D341Med (cell line): ENCODE measurements at regions not wholly inside any gene's neighbourhood (a gene's known extent, or its start where the extent isn't known, plus 50 kb on each side); places are given as distances from the start of the nearest gene placed in this dataset.

ENCODE experiments used
- DNase-seq: peaks from one replicate; pipeline ENCODE4 v3.0.0; 2012; ENCODE audit warnings: low spot score

DNA sequence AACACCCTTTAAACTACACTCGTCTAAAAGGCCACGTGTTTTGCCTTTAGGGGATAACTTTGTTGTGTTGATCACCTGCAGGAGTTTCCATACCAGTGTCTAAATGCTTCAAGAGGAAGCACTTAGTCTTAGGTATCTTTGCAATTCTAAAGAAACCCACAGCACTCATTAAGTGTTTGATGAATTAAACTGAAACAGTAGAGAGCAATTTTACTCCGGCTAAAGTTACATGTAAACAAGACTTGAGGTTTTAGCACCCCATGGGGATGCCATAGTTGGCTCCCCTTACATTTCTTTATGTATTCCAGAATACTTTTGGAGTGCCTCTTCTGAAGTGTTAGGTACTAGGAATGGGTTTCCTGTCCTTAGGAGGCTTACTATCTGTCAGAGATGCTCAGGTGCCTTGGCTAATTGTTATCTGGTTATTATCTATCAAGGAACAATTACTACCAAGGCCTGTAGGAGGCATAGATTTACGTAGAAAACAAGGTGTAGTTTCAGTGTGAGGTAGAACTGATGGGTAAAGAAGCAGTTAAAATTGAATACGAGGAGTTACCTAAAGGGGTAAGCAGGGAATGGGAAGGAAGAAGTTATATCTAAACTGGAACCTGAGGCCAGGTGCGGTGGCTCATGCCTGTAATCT is 176.8 kb upstream of the SAMSN1 start:
- no peak for DNase-seq

DNA sequence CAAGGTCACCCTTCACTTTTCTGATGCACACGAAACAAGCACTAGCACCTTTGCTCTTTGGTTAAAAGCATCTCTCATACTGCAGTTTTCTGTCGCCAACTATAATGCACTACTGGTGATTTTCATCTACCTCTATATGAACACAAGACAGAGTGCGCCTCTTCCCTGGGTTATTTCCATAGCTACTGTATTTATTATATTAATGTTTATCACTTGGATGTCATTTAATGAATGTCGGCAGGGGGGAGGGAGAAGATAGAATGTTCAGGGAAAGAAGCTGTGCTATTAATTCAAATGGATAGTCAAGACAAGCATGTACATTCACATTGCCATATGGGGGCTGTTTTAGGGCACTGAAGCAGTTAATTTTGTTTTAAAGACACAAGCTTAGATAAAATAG is 174.1 kb upstream of the SAMSN1 start:
- DNase-seq: no peak

DNA sequence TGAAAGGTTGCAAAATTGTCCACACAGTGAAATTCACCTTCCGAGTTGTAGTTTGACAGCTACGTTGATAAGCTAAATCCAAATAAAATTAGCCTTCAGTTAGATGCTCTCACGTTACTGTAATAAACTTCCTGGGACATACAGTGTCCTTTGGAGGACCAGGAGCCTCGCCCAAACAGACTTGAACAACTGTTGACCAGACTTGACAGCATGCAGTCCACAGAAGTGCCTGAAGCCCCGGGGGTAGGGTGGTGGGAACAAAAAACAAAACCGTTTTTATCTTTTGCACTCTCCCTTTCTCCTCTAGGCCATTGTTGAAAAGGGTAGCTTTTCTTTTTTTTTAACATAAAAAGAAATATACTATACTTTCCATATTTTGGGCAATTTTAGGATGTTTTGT is 172.8 kb upstream of the SAMSN1 start:
- no peak for DNase-seq

DNA sequence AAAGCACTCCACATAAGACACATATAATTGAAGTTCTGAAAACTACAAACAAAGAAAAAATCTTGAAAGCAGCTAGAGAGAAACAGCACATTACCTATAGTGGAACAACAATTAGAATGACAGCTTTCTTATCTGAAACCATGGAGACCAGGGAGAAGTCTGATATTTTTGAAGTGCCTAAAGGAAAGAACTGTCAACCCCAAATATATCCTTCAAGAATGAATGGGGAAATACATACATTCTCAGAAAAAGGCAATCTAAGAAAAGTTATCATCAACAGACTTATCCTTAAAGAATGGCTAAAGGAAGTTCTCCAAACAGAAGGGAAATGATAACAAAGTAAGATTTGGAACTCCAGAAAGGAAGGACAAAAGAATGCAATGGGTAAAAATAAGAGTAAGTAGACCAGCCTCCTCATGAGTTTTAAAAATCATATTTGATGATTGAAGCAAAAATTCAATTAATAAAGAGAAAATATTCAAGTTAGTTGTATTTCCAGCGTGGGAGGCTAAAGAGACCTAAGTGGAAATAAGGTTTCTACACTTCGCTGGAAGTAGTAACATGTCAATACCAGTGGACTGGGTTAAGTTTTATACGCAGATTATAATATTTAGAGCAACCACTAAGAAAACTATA is 170.8 kb upstream of the SAMSN1 start:
- no peak for DNase-seq

DNA sequence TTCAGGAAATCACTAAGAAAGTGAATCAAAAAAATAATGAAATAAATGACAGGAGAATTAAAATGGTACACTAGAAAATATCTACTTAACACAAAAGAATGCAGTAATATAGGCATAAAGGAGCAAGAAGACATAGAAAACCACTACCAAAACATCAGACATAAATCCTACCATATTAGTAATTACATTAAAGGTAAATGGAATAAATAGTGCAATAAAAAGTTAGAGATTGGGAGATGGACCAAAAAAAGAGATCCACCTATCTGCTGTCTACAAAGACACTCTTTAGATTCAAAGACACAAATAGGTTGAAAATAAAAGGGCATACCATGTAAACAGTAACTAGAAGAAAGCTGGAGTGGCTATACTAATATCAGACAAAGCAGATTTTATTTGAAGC is 167.0 kb upstream of the SAMSN1 start:
- no peak for DNase-seq

DNA sequence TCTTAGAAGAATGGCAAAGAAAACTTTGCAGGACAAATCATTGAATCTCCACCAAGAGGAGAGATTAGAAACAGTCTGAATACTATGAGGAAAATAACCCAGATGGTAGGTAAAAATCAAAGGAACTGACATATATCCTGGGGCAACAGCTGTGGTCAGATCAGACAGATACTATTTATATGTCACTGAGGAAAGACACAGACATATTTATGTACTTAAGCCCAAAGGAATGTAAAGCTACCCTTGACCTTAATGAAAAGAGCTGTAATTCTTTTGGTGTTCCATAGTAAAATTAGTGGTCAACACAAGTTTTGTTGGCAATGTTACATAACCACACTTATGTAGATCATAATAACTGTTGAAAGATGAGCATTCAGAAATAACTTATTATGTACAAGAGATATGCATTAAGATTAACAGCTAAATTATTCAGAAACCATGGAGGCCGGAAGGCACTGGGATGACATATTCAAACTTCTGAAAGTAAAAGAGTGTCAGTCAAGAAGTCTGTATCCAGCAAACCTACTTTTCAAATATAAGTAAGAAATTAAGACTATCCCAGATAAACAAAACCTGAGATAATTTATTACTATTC is 166.1 kb upstream of the SAMSN1 start:
- no peak for DNase-seq

DNA sequence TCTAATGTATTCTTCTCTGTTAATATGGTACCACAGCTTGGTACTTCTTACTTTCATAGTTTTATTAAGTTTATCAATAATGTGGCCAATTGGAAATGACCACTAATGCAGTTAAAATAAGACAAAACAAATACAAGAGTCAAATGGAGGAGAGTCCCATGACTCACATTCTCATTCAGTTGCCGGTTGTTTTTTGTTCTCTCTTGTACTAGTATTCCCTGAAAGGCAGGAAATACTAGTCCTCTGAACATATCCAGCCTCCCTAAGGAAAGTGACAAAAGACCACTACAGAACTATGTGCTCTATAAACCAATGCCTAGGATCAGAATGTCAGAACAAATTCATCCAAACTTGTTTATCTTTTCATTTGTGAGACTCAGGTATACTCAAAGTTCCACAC is 165.2 kb upstream of the SAMSN1 start:
- DNase-seq: no peak

DNA sequence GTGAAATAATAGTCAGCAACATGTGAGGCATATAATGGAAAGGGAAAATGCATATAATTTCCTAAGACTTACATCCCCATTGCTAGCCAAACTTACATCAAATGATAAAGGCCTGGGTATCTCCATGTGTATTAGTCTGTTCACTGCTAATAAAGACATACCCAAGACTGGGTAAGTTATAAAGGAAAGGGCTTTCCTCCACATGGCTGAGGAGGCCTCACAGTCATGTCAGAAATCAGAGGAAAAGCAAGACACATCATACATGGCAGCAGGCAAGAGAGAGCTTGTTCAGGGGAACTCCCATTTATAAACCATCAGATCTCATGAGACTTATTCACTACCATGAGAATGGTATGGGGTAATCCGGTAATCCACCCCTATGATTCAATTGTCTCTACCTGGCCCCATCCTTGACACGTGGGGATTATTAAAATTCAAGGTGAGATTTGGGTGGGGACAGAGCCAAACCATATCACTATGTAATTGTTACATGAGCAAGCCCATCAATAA is 161.5 kb upstream of the SAMSN1 start:
- no peak for DNase-seq

DNA sequence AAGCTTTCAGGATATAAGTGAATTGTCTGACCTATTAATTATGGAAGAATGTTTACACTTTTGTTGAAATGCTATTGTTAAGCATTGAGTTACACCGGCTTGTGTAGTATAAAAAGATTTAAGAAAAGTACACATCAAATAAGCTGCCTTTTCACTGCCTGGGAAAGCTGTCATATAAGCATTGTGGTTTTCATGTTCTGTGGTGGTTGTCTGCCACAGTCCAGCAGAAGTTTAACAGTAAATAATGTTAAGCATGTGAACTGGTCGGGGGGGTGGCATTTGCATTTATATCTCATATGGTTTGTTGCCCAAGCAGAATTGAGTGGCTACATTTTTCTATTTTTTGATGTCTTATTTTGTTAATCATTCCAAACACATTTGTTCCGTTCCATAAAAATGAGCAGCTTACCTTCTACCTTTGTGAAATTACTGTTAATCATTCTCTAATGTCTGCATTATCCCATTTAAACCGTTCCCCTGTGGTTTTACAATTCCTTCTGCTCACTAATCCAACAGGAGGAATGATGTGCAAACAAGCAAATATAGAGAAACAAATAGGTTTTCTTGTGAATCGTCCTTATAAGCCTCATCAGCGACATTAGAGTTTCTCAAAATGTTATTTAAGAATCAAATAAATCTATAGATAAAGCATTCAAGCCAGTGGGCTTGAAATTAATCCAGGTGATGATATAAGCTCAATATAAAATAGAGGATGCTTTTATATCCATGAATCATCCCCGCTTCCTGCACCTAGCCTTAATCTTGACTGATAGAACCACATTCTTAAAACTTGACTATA is 160.8 kb upstream of the SAMSN1 start:
- peak; percentile 31 for DNase-seq

DNA sequence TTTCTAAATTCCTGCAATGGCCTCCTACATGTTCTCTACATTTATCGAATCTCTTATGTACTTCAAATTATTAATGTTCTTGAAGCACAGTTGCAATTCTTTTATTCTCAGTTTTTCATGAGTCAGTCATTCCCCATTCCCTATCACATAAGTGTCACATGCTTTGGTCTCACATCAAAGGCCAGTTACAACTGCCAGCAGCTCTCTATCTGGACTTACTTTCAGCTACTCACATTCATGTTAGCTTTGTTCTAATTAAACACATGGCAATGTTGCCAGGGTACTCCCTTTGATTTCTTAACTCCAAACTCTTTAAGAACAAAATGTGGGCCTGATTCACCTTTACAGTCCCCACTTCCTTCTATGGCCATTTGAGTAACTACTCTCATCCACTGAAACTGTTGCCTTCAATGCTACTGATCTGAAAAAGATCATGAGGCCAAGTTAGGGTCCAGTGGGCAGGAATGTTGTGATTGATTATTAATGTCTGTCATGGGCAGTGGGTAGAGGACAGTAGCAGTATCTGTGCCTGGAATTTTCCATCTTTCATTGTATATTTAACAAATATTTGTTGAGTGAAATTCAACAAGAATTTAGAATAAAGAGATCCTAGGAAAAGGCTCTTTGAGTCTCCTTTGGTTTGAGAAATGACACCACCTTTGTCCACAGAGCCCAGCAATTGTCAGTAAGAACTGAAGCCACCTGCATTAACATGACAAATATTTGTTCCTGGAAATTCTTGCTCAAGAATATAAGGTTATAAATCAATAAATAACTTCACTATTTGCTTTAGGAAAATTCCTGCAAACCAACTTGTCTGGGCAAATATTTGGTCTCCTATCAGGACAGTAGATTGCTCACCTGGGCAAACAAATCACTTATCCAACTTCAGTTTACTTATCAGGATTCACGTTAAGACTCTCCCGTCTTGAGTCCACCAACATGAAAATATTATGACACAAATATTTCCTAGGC is 153.6 kb upstream of the SAMSN1 start:
- DNase-seq: no peak

DNA sequence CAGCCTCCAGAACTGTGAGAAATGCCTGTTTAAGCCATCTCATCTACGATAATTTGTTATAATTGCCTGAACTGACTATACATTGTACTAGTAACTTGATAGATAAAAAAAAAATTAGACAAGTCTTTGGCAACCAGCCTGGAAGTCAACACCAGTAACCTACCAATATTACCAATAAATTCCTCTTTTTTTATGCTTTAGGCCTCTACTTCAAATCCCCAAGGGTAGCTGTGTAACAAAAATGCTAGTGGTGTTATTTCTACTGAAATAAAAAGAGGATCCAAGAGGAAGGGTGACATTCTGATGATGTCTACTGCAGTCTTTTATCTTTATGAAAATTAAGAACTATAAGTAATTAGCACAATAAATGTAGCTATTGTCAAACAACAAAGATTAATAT is 151.7 kb upstream of the SAMSN1 start:
- no peak for DNase-seq

DNA sequence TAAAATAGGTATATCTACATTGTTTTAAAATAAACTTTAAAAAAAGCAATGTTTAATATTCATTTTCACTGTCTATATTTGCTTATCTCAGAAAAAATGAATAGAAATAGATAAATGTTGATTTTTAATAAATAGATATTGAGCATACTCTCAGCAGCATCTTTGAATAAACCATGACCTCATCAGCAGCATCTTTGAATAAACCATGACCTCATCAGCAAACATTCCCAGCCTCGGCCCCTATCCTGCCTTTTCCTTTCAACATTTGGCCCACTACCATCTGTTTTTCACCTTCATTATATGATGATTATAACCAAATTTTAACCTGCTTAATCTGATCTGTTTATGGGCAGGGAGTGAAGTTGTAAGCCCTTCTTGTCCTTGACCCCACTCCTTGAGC is 148.7 kb upstream of the SAMSN1 start:
- DNase-seq: no peak

DNA sequence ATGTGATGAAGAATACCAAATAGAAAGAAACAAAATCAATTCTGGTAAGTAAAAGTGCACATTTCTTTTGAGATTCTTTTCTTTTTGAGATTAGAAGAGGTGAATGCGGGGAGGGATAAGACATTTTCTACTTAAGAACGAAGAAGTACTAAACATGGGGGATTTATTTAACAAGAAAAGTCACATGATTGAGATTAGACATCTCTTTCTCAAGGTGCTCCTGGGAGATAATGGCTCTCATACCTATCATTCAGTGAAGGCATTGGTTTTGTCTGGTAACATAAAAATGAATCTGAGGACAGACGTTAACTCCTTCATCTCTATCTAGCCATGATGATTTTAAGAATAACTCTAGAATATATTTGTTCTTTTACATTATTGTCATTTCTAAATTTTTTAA is 147.9 kb upstream of the SAMSN1 start:
- DNase-seq: no peak

DNA sequence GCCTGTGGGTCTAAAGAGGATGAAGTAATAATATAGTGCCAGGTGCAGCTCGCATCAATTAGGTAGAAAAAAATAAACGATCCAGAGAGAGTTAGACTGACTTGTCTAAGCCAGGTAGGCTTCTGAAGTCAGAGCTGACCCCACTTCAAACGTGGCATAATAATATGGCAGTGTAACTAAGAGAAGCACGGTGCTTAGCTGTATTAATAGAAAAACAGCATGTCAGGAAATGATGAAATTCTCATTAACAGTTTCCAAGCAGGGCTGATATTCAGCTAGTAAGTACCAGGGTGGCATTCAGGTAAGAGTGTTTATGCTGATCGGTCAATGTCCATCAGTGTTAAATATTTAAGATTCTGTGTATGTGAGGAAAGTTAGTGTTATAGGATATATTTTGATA is 145.8 kb upstream of the SAMSN1 start:
- no peak for DNase-seq

DNA sequence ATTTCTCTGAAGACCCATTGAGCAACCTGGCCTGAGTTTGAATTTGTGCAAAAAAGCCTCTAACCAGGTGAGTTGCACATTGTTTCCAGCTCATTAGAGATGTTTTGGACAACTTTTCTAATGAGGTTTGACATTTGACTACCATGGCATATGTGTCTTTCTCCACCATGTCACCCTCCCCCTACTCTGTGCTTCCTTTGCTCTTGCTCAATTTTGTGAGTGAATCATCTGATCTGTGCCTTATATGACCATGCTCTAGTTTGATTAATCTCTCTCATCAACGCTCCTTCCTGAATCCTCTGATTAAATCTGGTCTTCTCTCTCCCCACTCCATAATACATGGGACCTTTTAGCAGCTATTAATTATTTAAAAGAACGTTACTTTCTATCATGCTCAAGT is 144.8 kb upstream of the SAMSN1 start:
- no peak for DNase-seq

DNA sequence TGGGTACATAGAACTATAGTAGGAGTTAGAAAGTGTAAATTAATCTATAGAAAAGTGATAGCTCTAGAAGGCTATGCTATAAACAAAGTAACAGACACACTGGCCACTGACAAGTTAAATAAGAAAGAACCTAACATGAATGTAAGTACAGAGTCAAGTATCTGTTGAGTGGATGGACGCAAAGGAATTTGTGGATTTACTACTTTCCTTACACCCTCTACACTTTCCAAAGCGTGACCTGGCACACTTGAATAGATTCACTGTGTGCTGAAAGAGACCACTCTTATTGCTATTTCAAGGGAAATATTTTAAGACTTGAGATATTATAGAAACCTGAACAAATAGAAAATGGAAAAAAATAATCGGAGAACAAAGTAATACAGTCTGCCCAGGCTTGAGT is 142.8 kb upstream of the SAMSN1 start:
- no peak for DNase-seq

DNA sequence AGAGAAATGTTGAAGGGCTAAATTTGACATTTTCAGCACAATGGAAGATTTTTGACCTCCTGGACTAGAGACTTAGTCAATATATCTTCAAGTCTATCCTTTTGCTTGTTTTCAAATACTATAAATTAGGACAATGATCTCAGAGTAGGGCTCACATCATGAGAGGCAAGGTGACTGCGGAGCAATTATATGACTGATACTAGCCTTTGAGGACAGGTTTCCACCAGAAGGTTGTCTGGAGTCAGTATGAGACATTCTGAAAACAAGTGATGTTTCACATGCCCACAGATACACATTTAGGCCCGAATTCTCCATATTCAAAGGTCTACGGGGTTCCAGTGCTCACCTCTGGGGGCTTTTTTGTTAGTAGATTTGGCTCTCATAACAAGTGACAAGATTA is 142.3 kb upstream of the SAMSN1 start:
- DNase-seq: no peak

DNA sequence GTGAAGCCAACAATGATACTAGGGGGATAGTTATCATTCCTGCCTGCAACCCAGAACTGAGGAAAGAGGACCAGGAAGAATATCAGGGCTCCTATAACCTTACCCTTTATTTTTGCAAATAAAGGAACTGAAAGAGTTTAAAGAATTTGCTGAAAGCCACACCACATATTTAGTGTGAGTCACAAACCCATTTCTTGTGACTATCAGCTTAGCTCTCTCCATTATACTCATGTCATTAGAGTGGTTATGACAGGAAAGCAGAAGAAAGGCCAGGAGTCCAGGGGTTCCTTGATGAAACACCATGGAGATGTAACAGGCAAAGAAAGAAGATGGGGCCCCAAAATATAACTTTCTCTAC is 141.1 kb upstream of the SAMSN1 start:
- no peak for DNase-seq

DNA sequence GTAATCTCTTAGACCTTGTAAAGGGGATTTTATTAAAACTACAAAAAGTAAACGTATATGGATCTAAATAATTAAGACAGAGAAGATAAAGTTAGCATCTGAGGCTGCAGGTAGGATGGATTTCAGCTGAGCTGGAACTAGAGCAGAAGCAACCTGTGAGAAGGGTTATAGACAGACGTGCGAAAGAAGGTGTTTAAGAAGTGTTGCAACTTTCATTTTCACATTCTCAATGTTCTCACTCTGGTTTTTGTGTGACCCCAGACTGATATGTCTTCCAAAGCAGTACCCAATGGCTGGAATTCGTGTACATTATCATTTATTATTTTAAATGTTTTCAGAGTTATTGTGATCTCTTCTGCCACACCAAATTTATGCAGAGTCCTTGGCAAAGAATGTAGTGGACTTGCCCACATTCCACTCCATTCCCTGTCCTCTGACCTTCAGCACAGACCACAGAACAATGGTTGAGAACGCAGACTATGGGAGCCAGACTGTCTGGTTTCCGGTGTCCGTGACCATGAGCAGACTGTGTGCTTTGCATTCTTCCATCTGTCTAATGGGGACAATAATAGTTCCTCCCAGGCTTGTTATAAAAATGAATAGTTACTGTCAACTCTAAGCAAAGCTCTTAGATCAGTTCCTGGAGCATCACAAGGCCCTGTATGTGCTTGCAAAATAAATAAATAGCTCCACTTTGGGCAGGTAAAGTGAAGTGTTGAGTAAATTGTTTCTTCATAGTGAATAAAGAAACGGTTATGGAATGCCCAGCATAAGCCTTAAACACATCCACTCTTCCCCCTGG is 140.6 kb upstream of the SAMSN1 start:
- no peak for DNase-seq

DNA sequence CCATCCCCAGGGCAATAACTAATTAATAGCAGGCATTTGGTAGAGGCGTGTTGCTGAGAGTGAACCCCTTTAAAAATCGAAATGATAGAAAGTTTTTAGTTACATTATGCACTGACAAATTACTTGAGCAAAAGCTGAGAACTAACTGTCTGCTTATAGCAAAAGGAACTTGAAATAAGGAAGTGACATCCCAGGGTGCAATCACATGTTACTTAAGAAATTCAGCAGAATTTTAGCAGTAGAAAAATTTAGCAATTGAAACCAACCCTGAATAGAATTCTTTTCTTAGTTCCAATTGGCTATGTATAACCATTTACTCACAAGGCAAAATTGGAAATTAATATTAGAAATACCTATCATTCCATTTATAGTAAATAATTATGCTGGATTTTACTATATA is 139.5 kb upstream of the SAMSN1 start:
- DNase-seq: no peak

DNA sequence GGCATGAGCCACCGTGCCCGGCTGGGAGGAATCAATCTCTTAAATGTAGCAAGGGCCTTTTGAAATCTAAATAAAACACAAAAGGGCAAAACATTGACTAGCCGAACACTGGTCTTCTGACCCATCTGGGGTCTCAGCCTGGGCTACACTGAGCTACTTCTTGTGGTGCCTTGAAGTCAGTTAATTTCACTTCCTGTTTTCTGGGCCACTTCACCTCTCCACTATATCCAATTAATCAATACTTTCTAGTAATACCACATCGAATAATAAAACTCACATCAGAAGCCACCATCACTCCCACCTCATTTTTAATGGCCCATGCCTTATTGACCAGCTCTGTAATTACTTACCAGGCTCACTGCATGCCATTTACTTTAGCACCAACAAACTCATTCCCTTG is 138.0 kb upstream of the SAMSN1 start:
- DNase-seq: no peak
